HG03175 (cell line): ENCODE measurements at regions not wholly inside any gene's neighbourhood (a gene's known extent, or its start where the extent isn't known, plus 50 kb on each side); places are given as distances from the start of the nearest gene placed in this dataset.
"Not testable (repeated sequence)": the region's sequence is repeated elsewhere in the genome, so short reads cannot be mapped to it uniquely, and the experiment has no call there.

Experiments
- ATAC-seq: cut with Tn5 transposase; IDR thresholded peaks from one replicate; pipeline ENCODE4 v1.9.1; 2021; ENCODE audit warnings: mild to moderate bottlenecking, moderate library complexity; ENCODE audit not compliant: unreplicated experiment

DNA sequence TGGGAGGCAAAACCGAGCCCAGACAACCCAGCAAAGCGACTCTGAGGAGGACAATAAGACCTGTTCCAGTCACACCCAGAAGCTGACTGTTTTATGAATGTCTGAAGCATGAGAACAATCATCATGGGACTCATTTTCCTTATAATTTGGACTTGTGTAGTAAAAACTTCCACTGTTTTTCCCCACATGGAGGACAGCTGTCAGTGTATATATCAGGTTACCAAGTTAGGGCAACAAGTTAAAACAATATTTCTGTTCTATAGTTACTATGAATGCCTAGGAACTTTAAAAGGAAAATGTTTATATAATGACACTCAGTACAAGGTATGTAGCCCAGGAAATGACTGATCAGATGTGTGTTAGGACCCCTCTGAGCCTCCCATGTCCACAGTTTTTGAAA lies 528.2 kb upstream of the TSPY4 start:
- ATAC-seq = no peak

DNA sequence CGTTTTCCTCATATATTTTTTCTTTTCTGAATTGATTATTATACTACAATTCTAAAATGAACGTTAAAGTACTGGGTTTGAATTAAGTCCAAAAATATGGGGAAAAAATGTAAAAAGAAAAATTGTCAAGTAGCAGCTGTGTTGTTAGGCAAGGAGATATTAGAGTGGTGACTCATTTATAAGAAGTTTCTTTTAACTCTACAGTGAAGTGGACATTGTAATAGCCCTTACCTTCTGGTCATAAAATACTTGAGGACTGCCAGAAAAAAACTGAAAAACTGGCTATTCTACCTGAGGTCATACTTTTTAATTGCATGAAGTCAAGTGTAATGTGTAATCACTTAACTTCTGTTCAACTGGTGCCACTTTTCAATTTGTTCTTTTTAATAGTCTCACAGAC lies 523.1 kb upstream of the TSPY4 start:
- no peak for ATAC-seq

DNA sequence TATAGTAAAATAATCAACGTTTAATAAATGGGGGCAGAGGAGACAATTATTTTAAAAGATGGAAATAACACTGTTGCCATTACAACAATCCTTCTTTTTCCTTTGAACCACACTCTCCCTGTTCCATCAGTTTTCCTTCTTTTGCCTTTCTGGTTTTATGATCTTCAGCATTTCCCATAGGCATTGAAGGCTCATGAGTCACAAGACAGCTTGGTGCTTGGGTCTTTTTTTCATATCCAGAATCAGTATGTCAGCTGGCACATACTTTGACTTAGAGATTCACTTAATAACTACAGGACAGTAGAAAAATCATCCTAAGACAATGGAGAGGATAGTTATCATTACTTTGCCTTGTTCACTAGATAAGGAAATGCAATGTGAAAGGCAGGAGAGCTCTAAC lies 521.6 kb upstream of the TSPY4 start:
- no peak for ATAC-seq

DNA sequence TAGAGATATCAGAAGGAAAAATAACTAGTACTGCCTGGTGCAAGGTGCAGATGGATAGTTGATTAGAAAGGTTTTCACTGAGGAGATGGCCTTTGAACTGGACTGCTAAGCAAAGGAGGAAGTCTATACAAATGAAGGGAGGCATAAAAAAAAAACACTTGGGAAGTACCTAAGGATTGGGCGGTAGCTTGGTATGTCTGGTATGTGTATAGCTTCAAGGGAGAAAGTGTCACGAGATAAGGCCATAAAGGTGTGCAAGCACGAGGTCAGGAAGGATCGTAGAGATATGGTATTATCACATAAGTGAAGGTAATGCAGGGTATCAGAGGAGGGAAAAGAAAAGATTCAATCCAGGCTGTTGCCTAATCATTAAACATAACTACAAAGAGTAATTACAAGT lies 517.2 kb upstream of the TSPY4 start:
- ATAC-seq = no peak

DNA sequence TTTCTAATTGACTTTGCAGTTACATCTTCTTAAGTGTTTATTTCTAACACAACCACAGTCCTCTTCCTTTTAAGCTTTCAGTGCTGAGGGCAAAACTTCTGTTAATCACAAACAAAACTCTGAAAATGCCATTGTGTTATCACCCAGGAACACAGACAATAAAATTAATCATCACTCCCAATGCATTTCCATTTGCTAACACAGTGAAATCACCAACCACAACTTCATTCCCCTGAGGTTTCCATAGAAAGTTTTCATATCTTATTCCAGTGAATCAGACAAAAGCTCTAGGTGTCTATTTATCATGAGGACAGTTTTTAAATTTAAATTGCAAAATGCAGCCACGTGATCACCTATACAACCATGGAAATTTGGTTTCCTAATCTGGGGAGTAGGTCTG lies 516.2 kb upstream of the TSPY4 start:
- no peak for ATAC-seq

DNA sequence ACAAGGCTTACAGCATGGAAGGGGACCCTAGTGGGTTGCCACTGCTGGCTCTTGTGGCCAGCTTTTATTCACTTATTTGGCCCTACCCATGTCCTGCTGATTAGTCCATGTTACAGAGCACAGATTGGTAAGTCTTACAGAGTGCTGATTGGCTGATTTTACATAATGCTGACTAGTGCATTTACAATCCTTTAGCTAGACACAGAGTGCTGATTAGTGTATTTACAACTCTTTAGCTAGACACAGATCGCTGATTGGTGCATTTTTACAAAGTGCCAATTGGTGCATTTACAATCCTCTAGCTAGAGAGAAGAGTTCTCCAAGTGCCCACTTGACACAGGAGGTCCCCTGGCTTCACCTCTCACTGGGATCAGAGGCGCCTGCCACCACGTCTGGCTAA lies 485.0 kb upstream of the TSPY4 start:
- no peak for ATAC-seq

DNA sequence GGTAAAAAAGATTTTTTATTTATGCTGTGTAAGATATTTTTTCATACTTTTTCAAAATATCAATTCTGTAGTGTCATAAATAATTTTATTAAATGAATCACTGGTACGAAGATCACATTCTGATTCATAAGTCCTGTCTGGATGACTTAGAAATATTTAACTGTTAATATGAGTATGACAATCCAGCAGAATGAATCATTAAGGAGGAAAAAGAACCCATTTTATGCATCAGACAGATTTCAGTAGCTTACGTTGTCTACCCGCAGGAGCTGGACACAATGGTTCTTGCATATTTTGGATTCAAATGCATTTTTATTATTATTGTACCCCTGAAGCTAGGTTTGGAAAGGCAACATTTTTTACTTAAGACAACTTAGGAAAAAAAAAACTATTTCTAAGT lies 448.9 kb upstream of the TSPY4 start:
- ATAC-seq = no peak

DNA sequence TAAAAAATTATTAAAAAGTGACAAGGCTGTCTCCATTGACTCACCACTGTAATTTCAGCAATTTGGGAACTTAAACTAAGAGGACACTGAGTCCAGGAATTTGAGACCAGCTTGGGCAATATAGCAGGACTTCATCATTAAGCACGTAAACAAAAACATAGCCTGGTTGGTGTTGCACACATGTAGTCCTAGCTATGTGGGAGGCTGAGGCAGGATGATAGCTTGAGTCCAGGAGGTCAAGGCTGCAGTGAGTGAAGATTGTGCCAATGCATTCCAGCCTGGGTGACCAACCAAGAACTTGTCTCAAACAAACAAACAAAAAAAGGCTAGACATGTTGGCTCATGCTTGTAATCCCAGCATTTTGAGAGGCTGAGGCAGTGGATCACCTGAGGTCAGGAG lies 439.4 kb upstream of the TSPY4 start:
- no peak for ATAC-seq

DNA sequence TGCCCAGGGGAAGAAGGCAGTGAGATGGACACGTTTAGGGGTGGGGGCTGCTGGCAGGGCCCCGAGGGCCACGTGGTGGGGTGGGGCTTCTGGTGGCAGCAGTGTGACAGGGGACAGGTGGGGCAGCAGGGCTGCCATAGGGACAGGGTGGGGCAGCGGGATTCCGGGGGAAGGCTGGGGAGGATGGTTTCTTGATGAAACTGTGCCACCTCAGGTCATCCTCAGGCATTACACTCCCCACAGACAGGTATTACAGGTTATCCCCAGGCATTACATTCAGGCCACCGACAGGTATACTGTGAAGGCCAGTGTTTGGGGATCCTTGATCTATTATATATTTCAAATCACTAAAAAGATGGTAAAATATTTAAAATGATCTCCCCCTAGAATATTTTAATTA lies 432.1 kb upstream of the TSPY4 start:
- ATAC-seq = no peak

DNA sequence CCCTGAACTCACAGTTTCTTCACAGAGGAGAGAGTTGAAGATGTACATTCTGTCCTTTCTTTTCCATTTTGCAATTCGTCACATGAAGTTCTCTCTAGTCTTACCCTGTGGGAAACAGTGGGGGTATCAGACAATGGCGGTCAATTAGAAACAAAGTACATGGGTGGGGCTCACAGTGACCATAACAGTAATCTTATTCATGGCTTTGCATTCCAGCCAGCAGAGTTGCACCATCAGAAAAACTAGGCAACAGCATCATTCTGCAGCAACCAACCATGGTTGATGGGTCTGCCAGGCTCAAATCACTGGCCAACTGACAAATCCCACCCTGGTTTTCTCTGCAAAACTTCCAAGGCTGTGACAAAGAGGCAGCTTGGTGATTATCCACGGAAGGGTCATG lies 414.7 kb upstream of the TSPY4 start:
- ATAC-seq = not testable (repeated sequence)
